ENCODE measurements at regions not wholly inside any gene's neighbourhood (a gene's known extent, or its start where the extent isn't known, plus 50 kb on each side); places are given as distances from the start of the nearest gene placed in this dataset.

GRCh38 chr9:81782313-81782995, 93.1 kb upstream of the TLE1 start:
- no peak for TF ChIP-seq CTCF (conservative IDR thresholded peaks at IDR 0.05; ENCODE audit: low read length)
- no peak for TF ChIP-seq EZH2phosphoT487 (IDR thresholded peaks at IDR 0.05; ENCODE audit: borderline replicate concordance)

All from Loucy (cell line).